NCI-H446 treated with DMSO at 0.1 percent for 48 hours (cell line): ENCODE measurements at regions not wholly inside any gene's neighbourhood (a gene's known extent, or its start where the extent isn't known, plus 50 kb on each side); places are given as distances from the start of the nearest gene placed in this dataset.

Experiments used
- DNase-seq: peaks from one replicate; lab custom pipeline; 2025; lab: John Stamatoyannopoulos, UW

GRCh38 chr1:106876384-106876783 lies 180.1 kb upstream of the PRMT6 start:
- no peak for DNase-seq

- DNase-seq, result peak; percentile 44
These were observed 176.9 kb upstream of the PRMT6 start for GRCh38 chr1:106879538-106879937.

GRCh38 chr1:106880226-106880625 lies 176.2 kb upstream of the PRMT6 start:
- DNase-seq, result no peak

- no peak for DNase-seq
These were observed 173.3 kb upstream of the PRMT6 start for GRCh38 chr1:106883208-106883607.

GRCh38 chr1:106889059-106889458 lies 167.4 kb upstream of the PRMT6 start:
- DNase-seq, result no peak

- DNase-seq, result no peak
These were observed 166.9 kb upstream of the PRMT6 start for GRCh38 chr1:106889583-106889982.

GRCh38 chr1:106897976-106898375 lies 158.5 kb upstream of the PRMT6 start:
- DNase-seq, result no peak

GRCh38 chr1:106899644-106900043 lies 156.8 kb upstream of the PRMT6 start:
- DNase-seq, result no peak

GRCh38 chr1:106907795-106908194 lies 148.7 kb upstream of the PRMT6 start:
- no peak for DNase-seq

GRCh38 chr1:106908689-106909088 lies 147.8 kb upstream of the PRMT6 start:
- no peak for DNase-seq

- no peak for DNase-seq
These were observed 145.7 kb upstream of the PRMT6 start for GRCh38 chr1:106910798-106911197.

- DNase-seq, result no peak
These were observed 144.3 kb upstream of the PRMT6 start for GRCh38 chr1:106912131-106912530.

- DNase-seq, result no peak
These were observed 135.3 kb upstream of the PRMT6 start for GRCh38 chr1:106921186-106921585.

GRCh38 chr1:106924360-106924759 lies 132.1 kb upstream of the PRMT6 start:
- no peak for DNase-seq

GRCh38 chr1:106925750-106926149 lies 130.7 kb upstream of the PRMT6 start:
- DNase-seq, result no peak

- DNase-seq, result no peak
These were observed 129.5 kb upstream of the PRMT6 start for GRCh38 chr1:106926803-106927582.

GRCh38 chr1:106937104-106937503 lies 119.4 kb upstream of the PRMT6 start:
- no peak for DNase-seq

- no peak for DNase-seq
These were observed 111.8 kb upstream of the PRMT6 start for GRCh38 chr1:106944721-106945120.

- DNase-seq, result no peak
These were observed 103.7 kb upstream of the PRMT6 start for GRCh38 chr1:106952776-106953175.

GRCh38 chr1:106954661-106955229 lies 101.7 kb upstream of the PRMT6 start:
- DNase-seq, result no peak

GRCh38 chr1:106956721-106957120 lies 99.8 kb upstream of the PRMT6 start:
- no peak for DNase-seq

GRCh38 chr1:106957795-106958194 lies 98.7 kb upstream of the PRMT6 start:
- DNase-seq, result no peak

- no peak for DNase-seq
These were observed 96.1 kb upstream of the PRMT6 start for GRCh38 chr1:106960412-106960811.

GRCh38 chr1:106961646-106962045 lies 94.8 kb upstream of the PRMT6 start:
- DNase-seq, result peak; percentile 26
